G401.6 (cell line): ENCODE measurements at regions not wholly inside any gene's neighbourhood (a gene's known extent, or its start where the extent isn't known, plus 50 kb on each side); places are given as distances from the start of the nearest gene placed in this dataset.

ENCODE experiments used
- FAIRE-seq: peaks from 2 replicates; lab custom pipeline; 2012; peaks lifted over from hg19 to GRCh38; lab: Jason Lieb, UNC

DNA sequence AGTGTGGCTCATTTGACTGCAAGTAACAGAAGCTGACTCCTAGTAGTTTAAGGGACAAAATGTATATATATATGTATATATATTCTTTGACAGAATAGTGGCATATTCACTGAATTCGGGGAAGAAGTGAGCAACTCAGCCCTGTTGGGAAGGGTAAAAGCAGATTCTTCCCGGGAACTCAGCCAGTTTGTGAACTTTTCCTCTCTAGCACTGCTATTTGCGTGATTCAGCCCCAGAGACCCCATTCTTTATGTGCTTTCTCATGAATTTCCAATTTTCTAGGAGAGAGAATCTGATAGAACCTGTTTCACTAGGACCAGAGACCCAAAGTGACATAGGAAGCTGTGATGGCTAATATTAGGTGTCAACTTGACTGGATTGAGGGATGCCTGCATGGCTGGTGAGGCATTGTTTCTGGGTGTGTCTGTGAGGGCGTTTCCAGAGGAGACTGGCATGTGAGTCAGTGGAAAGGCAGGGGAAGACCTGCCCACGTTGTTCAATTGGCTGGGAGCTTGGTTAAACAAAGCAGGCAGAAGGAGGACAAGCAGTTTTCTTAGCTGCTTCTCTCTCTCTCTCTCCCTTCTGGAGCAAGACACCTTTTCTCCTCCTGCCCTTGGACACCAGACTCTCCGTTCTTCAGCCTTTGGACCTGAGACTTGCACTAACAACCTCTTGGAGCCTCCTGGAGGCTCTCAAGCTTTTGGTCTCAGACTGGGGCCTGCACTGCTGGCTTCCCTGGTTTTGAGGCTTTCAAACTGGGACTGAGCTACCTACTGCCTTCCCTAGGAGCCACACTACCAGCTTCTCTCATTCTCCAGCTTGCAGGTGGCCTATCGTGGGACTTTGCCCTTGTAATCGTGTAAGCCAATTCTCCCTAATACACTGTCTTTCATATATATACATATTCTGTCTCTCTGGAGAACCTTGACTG, 93.4 kb upstream of the KCNK1 start:
- no peak for FAIRE-seq

DNA sequence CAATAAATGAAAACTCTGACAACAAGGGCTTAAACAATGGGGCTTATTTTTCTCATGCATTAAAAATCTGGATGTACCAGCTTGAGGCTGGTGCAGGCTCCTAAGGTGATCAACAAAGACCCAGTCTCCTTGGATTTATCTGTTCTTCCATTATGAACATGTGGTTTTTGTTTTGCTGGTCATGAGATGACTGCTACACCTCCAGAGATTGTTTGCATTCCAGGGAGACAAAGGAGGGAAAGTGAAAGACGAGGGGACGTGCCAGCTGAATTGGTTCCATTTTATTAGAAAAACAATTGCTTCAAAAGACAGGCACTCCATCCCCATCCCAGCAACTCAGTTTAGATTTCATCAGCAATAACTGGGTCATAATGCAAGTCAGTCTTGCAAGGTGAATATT, 90.9 kb upstream of the KCNK1 start:
- no peak for FAIRE-seq

DNA sequence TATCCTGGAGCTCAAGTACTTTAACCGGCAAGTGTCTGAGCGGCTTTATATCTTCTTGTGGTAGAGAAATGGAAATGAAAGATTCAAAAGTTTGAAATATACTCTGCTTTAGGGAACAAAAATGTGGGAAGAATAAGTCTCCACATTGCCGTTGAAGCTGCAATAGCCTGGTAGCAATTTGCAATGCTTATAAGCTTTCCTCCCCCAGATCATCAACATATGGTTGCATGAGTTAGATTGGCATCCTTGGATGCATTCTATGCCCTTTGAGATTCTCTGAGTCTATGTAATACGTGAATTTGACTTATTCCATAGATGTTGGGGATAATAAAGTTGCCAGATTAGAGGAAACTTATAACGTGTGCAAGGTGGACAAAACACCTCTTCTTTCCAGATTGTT, 86.1 kb upstream of the KCNK1 start:
- FAIRE-seq = no peak

DNA sequence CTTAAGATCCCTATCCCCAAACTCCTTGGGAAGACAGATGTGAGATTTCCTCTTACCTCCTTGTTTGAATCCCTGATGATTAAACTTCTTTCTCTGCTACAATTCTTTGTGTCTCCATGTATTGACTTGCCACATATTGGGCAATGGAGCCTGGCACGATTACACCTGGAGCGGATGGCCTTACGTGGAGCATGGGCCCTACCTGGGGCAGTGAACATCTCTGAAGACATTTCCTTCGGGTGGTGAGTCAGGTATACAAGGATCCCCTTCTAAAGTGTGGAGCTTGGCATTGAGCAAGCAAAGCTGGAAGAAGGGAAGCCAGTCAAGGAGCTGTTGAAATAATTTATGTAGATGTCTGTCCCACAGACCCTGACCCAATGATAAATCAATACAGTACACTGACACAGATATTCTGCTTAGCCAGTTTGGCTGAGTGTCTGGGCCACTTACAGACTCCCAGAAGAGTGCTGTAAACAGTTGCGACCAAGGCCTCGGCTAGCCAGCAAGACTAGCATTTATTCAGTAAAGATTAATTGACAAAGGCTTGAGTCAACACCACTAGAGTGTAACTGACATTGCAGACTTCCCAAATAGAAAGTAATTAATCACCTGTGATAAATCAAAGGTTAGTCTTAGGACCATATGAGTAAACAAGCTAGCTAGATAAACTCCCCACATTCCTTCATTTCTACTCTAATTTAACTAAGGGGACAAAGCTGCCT, 83.1 kb upstream of the KCNK1 start:
- FAIRE-seq = no peak

DNA sequence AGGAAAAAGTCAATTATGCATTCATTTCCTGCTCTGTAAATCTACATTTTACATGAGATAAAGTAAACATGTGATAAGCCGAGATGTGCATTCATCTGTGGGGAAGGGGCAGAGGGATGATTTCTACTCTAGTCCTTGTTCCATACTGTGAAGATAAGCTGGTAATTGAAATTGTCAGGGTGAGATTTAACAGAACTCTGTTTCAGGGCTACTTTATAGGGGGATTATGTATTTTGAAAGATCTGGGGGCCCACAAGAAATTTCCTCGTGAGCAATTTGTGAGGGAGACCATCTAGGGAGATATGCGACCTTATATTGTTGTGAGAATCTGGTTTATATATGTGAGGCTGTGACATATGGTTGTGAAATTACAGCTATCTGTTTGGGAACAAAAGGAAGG, 73.1 kb upstream of the KCNK1 start:
- no peak for FAIRE-seq

DNA sequence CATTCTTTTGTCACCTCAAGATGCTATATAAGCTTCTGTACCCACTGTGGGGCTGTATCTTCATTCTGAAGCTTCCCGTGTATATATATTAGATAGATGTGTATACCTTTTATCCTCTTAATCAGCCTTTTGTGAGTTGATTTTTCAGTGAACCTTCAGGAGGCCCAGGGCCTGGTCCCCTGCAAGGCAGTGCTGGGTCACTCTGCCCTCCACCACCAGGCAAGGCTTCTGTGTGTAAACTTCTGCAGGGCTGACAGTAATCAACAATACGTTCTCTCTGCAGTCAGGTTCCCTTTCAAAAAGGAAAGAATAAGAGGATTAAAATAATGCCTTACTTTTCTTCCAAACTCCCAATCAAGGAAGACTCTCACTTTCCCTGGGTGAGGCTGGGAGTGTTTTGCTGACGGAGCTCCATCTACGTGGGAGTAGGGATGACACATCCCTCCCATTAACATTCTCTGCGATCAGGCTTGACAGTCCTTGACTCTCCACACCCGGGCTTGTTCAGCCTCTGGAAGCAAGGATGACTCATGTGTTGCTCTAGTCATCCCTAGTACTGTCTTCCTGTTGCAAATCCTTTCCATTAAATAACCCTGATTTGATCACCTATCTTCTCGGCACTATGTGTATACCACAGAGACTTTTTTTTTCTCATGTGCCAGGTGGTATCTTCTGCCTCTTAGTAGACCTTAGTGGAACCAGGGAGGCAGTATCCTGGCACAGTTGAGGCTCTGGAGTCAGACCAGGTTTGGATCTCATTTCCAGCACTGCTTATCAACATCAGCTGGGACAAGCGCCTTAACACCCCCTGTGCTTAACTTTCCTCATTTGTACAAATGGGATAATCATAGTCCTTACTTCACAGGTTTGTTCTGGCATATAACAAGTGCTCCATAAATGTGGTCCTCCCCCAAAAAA, 70.3 kb upstream of the KCNK1 start:
- no peak for FAIRE-seq

DNA sequence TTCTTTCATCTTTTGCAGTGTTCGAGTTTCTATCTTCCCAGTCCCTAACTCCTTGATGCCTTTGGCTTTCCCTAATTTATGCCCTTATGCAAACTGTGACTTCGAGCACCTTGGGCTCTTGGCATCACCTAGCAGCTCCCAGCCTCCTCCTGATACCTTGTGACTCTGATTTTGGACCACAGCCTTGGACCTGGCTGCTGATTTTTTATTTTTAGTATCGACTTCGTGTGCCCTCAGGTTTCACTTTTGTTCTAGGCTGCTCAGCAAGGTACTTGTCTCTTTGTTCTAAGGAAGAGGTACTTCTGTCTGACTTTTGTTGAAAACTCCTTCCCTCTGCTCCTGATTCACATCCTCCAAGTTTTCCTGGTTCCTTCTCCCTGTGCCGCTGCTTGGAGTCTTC, 69.6 kb upstream of the KCNK1 start:
- no peak for FAIRE-seq

DNA sequence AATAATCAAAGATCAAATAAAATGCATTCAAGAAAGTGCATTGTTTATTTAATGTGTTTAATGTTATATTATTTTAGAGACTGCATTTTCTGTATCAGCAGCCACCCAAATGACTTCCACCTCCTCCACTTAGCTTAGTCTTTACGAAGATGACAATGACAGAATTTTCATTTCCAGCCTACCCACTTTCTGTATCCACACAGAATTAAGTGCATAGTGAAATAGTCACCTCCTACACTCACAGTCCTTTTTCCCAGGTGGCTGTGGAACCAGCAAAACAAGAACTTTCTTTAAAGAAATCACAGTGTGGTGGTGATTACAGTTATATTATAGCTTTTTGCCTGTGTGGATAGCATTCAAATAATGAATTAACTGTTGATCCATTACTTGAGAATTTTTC, 66.2 kb upstream of the KCNK1 start:
- no peak for FAIRE-seq

DNA sequence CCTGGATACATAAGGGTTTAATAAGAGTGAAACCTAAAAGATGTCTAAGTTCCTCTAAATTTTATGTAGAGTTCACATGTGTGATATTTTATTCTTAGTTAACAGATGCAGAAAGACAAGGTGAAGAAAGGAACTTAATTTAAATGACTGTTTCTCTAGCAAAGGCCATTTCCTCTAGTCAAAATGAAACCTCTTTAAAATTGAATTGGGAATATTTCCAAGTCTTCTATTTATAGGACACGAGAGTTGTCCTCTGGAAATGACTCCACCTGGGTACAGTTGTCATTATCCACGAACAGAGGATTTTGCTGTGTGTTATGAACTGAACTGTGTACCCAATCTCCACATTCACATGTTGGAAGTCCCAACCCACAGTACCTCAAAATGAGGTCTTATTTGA, 64.5 kb upstream of the KCNK1 start:
- FAIRE-seq = no peak

DNA sequence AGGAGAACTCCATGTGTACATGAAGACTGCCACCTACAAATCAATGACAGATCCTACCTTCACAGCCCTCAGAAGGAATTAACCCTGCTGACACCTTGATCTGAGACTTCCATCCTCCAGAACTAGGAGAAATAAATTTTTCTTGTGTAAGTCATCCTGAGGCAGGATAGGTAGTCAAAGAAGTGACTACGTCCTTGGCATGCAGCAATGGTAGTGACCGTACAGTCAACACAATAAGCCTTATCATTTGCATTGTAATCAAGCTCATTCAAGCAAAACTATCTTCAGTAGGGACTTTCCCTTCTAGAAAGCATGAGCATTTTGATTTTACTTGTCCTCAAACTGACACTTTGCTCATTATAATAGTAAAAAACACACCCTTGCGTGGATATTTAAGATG, 64.0 kb upstream of the KCNK1 start:
- FAIRE-seq = no peak

DNA sequence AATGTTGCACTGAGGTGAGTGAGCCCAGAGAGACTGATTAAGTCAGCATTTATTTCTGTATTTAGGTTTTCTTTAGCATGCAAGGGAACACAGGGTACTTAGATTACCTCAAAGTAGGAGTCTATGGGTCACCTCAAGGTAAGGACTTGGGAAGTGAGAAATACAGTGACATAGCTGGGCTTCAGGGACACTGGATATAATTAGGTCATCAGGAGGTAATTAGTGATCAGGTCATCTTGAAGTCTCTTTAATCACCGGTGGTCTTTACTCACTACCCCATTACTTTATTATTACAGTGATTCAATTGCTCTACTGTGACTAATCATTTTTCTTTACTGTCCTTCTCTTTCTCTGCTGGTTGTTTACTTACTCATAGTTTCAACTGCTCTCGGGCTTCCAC, 59.9 kb upstream of the KCNK1 start:
- FAIRE-seq = no peak

DNA sequence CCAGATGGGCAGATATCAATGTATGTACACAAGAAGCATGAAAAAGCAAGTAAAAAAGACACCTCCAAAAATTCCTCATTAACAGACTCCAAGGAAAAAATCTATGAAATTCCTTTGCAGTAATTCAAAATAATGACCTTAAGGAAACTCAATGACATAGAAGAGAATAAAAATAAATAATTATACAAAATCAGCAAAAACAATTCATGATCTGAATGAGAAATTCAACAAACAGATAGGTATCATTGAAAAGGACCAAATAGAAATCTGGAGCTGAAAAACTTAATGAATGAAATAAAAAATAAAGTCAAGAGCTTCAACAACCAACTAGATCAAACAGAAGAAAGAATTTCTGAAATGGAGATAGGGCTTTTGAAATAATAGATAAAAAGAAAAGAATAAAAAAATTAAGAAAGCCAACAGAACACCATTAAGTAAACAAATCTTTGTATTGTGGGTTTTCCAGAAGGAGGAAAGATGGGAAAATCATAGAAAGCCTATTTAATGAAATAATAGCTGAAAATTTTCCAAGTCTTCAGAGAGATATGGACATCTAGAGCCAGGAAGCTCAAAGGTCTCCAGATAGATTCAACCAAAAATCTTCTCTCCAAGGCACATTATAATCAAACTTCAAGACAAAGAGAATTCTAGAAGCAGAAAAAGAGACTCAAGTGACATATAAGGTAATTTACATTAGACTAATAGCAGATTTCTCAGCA, 52.0 kb upstream of the KCNK1 start:
- no peak for FAIRE-seq
